ENCODE measurements at regions not wholly inside any gene's neighbourhood (a gene's known extent, or its start where the extent isn't known, plus 50 kb on each side); places are given as distances from the start of the nearest gene placed in this dataset.

DNA sequence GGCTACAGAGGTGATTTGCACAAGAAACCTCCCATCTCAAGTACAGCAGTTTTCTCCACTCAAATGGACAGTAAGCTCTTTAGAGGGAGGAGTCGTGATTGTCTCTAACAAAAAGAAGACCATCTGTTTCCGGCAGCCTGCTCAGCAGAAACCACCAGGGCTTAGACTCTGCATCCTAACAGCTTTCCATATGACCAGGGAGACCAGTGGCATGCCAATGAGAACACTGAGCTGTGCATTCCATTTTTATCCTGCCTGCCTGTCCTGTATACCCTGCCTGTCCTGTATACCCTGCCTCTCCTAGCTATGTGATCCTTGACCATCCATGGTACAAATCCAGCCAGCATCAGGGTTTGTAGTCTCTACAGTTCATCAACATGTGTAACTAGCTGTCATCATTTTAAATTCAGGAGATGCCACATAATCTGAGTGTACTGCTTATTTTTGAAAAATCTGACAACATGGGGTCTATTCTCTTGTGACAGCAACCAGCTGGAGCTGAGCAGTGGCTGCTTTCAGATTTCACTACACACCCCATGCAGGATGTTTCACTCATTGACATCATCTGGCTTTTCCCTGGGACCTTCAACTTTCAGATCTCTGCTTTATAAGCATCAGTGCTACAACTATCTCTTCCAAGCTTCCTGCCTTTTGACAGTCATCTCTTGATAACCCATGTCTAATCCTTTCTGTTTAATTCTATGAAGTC, 50.5 kb upstream of the POU2AF2 start:
- no peak for DNase-seq (ENCODE audit: low read depth)

DNA sequence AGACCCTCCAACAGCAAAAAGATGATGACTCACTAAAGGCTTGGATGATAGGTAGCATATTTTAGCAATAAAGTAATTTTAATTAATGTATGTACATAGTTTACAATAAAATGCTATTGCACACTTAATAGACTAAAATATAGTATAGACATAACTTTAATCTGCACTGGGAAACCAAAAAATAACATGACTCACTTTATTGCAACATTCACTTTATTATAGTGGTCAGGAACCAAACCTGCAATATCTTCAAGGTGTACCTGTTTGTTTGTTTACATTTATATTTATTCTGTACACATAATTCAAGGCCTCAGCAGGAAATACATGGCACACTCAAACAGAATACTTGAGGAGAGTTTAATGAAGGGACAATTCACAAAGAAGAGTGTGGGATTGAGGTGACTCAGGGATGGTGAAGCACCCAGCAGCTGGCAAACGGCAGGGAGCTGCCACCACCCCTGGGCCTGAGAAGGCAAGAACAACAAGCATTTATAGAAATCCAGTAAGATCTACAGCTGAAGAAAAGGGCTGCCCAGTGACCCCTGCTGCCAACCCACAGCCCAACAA, 51.5 kb upstream of the POU2AF2 start:
- no peak for DNase-seq (ENCODE audit: low read depth)

DNA sequence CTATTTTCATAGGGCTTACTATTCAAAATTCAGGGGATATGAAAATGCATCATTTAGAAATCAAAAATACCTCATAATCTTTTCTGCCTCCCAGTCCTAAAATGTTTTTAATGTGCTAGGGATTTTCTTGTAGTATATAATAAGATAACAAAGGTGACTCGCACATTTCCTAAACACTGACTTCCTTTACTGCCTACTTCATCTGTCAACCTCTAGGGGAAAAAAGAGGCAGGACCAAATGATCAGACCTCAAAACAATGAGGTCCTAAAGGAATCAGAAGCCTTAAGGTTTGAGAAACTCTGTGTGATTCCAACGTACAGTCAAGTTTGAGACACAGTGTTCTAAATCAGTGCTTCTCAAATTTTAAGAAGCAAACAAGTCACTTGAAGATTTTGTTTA, 56.1 kb upstream of the POU2AF2 start:
- no peak for DNase-seq (ENCODE audit: low read depth)

DNA sequence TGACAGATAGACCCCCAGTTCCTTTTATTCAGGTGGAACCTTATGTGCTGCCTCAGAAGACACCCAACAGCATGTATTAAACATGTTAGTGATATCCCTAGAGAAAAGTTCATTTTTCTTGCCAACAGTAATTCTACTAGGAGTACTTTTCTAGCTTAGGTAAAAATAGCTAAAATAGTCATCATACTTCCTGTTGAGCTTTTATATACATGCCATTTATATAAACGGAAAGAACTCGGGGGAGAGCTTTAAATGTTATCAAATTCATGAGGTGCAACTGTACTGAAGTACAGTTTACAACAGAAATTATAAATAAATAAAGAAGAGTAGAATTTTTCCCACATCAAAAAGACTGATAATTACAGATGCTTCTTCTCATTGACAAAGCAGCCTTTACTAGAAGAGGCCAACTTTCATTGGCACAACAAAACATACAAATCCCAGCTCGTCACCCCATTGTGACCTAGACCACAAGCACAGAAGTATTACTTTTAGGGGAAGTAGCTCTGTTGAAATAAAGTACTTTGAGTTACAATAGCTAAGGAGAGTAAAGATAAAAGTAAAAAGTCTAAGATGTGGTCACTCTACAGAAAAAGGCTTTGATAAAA, 59.1 kb upstream of the POU2AF2 start:
- no peak for DNase-seq (ENCODE audit: low read depth)

DNA sequence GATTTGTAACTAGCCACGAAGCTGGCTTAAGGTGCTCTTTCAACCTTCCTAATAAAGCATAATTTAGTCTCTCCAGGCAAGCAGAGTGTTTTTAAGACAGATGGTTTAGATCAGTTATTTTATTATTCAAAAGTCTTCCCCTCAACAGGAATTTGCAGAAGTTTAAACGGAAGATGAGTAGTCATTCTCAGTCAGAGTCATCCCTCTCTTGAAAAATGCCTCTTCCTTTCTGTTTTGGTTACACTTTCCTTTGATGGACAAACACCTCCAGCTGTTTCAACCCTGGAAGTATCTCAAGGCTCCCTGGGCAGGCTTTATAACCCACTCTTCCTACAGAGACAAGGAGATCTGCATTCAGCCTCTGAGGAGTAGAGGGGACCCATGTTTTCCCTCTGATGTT, 60.3 kb upstream of the POU2AF2 start:
- DNase-seq (ENCODE audit: low read depth) = no peak

DNA sequence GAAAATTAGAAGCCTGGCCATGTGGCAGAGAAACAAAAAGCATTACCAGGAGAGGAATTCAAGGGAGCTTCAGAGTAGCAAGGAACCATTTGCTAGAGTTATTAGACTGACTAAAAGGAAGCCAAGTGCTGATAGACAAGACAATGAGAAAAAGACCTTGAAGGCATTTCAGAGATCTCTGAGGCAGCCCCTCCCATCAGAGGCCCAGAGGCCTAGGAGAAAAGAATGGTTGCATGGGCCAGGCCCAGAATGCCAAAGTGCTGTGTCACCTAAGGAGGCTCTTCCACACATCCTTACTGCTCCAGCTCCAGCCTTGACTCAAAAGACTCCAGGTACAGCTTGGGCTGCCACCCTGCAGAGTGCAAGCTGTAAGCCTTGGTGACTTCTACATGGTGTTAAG, 61.8 kb upstream of the POU2AF2 start:
- no peak for DNase-seq (ENCODE audit: low read depth)

DNA sequence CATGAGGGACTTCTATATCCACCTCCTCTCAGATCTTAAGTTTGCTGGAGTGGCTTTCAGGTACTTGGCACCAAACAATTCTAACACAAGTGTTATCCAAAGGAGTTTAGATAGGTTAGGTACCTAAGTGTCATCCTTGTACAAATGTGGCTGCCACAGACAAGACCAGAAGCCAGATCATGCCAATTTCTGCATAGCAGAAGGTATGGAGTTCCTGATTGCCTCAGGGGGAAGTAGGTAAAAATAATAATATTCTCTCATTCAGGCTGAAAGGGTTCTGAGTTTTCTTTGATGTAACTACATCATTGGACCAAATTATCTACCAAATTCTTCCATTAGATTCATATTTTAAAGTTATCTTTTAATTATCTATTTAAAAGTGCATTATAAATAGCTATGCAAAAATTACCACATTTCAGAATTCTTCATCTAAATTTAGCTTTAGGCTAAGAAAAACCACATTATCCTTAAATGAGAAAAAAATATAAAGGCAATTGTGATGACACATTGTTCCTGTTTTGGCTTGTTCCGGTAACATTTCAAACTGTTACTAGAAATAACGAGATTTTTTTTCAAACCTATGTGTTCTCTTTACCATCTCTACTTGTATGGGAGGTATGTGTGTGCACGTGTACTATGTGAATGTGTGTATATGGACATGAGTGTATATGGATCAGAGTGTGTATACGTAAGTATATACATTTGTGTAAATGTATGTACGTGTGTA, 66.2 kb upstream of the POU2AF2 start:
- DNase-seq (ENCODE audit: low read depth) = no peak

DNA sequence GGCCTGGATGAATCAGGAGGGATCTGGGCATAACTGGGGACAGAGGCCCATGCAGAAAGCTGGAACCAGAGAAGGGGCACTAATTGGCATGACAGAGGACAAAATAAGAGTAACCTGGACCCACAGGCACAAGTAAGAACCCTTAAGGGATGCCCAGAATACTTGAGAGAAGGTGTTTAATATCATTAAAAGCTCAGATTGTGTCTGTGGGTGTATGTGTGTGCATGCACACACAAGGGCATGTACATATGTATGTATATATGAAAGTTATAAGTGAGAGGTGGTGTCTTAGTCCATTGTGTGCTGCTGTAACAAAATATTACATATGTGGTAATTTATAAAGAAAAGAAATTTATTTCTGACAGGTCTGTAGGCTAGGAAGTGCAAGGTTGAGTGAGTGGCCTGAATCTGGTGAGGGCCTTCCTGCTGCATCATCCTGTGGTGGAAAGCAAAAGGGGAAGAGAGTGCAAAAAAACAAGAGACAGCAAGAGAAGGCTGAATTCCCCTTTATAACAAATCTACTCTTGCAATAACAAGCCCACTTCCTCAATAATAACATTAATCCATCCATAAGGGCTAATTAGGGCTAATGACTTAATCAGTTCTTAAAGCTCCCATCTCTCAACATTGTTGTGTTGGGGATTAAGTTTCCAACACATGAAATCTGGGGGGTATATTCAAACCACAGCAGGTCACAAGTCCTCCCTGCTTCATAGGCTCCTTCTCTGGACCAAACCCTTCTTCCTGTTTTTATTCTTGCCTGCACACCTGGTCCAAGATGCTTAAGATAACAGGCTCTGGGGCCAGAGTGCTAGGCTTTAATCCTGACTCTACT, 68.3 kb upstream of the POU2AF2 start:
- DNase-seq (ENCODE audit: low read depth) = no peak

DNA sequence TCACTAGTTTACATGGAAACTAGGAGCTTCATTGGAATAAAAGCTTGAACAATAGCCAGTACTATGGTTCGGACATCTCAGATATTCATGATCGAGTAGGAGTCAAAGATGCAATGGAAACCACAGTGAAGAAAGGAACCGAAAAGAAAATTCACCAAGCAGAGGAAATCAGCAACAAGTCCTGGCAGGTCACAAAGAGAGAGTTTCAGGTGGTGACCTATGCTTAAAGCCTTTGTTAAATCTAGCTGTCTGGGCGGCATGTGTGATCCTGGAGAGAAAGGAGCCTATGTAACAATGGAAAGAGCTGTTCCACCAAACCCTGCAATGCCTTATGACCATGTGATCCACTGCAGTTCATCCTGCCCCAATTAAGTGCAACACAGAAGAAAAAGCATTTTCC, 68.9 kb upstream of the POU2AF2 start:
- no peak for DNase-seq (ENCODE audit: low read depth)

DNA sequence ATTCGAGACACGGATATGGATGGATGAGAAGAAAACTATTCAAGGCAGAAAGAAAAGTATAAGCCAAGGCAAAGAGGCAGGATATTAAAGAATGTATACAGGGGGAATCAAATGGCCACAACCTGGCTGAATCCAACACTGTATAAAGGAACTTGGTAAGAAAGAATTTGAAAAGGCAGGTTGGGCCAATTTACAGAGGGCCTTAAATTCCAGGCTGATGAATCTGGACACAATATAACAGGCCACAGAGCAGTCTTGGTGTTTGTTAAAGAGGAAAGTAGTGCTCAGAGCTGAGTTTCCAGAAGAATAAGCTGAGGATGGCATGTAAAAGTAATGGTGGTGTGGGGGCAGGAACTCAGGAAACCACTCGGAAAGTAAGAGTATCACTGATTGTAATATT, 72.3 kb upstream of the POU2AF2 start:
- no peak for DNase-seq (ENCODE audit: low read depth)

DNA sequence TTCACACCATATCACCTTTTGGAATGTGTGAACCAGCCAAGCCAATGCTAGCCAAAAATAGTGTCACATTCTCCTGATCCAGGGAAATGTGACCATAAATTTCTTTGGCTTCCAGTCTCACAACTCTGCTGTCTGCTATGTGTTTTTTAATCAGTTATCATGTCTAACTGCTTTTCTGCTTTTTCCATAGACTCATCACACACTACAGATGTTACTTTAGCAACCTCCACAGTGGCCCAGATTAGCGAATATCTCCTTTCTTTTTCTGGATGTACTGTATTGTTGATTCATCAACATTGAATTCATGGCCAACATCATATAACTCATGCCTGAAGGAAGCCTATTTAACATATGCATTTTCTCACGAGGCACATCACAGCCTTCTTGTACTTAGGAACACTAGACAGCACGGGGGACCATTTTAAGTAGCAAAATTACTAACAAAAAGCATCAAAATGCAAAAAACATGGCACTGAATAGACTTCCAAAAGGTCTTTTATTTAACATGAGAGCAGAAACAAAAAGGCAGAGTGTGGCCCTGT, 73.1 kb upstream of the POU2AF2 start:
- no peak for DNase-seq (ENCODE audit: low read depth)

DNA sequence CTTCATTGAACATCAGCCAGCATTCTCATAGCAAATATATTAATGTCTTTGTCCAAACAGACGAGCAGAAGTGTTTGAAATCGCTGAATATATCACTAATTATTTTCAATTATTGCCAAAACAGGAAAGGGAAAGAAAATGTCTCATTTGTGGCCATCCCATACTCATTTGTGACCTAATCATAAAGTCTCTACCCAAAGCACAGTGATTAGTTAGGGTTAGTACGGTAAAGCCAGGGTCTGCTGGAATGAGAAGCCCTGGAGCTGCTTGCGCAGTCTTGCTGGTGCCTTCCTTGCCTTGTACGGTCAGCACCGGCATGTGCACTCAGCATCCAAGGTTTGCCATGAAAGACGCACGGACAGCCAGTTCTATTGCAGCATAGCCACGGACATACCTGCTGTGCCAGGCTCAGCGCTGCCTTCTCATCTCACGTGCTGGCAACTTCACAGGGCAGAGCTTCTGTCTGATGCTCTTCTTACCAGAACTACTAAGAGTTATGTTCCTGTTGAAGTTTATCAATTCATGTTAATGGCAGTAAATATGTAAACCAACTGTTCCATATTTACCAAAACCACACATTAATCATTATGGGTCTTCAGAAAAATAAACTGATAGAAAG, 74.7 kb upstream of the POU2AF2 start:
- no peak for DNase-seq (ENCODE audit: low read depth)

DNA sequence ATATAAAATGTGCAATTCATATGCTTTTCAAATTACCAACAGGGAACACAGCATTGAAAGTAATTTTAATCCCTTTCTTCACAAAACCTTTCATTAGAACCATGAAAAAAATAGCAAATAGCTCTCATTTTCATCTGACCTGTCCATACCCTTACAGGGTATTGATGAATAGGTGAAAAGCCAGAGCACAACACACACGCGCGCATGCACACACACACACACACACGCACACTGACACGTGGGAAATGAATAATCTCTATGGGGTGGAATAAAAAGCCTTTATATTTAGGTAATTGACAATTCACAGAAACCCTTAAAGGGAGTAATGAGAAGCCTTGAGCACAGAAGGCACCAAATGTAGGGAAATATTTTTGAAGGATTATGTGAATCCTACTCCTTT, 76.2 kb upstream of the POU2AF2 start:
- DNase-seq (ENCODE audit: low read depth) = no peak

DNA sequence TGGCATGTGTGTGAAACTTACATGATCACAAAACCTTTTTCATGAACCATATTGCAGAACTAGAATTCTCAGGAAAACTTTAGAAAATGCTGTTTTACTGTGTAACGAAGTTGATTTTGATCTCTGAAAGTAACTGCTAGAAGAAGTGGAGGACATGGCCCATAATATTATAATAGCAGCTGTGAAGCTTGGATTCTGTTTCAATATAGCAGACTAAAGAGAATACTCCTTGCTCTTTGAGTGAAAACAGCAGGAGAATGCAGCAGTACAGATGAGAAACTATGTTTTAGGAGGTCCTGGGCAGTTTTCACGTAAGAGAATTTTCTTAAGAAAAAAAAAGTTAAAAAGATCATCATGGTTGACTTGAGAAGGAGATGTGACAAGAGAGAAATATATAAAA, 76.7 kb upstream of the POU2AF2 start:
- no peak for DNase-seq (ENCODE audit: low read depth)

DNA sequence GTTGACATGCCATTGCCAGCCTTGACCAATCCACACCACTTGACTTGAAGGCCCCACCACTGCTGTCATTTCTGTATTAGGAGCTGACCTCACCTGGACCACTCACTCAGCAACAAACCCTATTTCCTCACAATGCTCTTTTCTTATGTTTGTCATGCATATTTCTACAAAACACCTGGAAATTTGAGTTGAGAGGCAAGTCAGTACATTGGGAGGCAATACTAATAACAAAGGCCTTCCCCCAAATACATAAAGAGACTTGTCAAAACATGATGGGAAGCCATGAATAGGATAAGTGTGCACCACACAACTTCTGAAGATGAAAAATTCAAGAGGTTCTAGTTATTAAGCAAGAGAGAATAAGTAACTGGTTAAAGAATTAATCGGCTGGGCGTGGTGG, 77.9 kb upstream of the POU2AF2 start:
- DNase-seq (ENCODE audit: low read depth) = no peak

DNA sequence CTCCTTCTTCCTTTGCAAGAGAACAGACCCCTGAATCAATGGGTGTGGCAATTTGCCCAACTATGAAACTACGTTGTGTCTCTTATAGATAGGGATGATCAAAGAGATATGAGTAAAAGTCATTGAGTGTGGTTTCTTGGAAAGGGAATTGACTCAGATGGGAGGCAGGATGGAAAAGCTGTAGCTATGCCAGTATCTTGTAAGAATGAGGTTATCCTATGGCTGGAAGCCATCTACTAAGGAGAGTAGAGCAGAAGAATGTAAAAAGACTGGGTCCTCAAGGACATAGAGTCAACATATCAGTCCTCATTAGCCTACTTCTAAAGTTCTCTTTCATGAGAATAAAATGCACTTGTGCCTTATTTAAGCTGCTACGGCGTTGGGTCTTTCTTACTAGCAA, 78.9 kb upstream of the POU2AF2 start:
- no peak for DNase-seq (ENCODE audit: low read depth)

DNA sequence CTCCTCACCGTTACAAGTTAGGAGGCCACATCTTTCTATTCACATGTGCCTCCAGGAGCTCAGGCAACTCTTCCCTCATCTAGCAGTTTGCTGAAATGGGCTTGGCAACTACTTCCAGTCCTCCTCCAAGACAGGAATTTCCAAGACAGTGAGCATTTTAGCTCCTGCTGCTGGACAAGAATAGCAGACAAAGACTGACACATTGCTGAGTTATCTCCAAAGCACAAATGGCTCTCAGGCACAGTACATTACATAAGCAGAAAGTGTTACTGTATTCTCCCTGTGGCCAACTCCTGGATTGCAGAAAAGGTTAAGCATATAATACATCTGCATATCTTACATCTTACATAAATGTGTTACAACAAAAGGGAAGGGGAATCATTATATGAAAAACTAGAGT, 83.2 kb upstream of the POU2AF2 start:
- DNase-seq (ENCODE audit: low read depth) = no peak

DNA sequence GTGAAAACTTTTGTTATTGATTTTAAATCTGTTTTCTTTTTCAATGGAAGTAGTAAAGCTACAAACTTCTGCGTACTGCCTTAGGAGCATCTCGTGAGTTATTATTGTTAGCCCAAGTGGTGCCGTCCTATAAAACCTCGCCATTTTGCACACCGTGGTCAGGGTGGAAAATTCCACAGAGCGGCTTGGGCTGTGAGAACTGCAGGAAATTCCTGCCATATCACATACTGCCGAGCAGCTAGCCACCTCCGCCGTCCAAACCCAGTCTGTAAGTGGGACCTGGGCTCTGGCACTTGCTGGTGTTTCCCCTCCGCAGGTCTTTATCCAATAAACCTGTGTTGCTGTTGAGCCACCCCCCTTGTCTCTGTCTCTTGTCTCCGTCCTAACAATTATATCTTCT, 88.0 kb upstream of the POU2AF2 start:
- no peak for DNase-seq (ENCODE audit: low read depth)

DNA sequence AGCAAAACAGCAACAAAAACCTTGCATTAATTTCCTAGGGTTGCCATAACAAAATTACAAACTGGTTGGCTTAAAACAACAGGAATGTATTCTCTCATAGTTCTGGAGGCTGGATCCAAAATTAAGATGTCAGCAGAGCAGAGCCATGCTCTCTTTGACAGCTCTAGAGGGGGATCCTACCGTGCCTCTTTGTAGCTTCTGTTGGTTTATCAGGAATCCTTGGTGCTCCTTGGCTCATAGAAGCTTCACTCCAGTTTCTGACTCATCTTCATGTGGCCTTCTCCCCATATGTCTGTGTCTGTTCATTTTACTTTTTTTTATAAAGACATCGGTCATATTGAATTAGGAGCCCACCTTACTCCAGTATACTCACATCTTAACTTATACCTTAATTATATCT, 90.5 kb upstream of the POU2AF2 start:
- DNase-seq (ENCODE audit: low read depth) = no peak

DNA sequence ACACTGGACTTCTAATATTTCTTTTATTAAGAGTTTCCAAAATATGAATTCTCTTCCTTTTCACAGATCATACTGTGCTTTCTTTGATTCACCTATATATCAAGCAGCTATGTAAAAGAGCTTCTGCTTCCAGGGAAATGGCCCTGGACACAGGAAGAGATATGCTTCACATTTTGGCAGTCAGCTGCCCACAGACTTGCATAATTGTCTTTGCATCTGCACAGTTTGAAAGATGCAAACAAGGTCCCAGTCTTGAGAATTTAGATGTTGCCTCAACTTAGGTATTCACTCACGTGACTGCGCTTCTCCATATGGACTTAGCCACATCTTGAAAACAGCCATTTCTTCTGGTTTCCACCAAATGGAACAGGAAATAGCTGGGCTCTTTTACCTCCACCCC, 92.3 kb upstream of the POU2AF2 start:
- DNase-seq (ENCODE audit: low read depth) = no peak

DNA sequence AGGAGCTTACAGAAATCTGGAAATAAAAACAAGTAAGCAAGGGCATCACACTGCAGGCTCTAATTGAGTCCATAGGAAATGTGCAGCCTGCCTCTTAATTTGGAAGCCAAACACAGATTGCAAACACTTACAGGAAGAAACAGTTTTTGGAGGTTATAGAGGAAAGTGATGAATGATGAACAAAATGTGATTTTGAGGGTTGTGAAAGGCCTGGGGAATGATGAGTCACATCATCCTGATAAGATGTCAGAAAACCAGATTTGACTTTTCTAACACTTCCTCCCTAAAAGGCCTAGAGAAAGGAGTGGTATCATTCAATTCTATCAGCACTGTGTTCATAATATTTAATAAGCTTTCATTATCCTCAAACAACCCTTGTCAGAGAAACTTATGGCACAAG, 96.6 kb upstream of the POU2AF2 start:
- peak; percentile 14 for DNase-seq (ENCODE audit: low read depth)

DNA sequence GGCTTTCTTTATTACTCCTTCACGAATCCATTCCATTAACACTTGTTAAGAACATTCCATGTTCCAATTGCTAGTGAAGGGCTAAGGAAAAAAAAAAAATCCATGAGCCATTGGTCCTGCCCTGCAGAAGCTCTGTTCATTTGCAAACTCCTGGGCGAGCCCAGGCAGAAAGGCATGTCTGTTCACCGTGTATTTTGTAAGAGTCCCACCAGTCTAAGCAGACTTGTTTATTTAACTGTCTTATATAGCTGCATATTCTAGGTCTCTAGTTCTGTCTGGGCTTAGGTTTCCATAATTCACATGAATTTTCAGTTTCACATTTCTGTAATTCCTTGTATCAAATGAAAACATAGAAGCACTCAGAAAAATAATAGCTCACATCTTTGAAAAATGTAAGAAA, 97.4 kb upstream of the POU2AF2 start:
- no peak for DNase-seq (ENCODE audit: low read depth)
